Caki2 (cell line): ENCODE measurements at regions not wholly inside any gene's neighbourhood (a gene's known extent, or its start where the extent isn't known, plus 50 kb on each side); places are given as distances from the start of the nearest gene placed in this dataset.

Source experiments
- DNase-seq: peaks from one replicate; pipeline ENCODE4 v3.0.0-alpha.2; 2015; ENCODE audit warnings: low read depth
- in situ Hi-C: cut with HindIII; loops from 2 replicates; pipeline ENCODE4 v1.10.0; 2016; ENCODE audit warnings: low sequenced_read_pairs, low pct_unique_long_range_greater_than_20kb, mixed read lengths

GRCh38 chr6:105644691-105645090, 241.8 kb upstream of the PREP start:
- in situ Hi-C loops, result no loop called here
- no peak for DNase-seq

- in situ Hi-C loops, result no loop called here
- DNase-seq, result no peak
These were observed 241.2 kb upstream of the PREP start for GRCh38 chr6:105644073-105644489.

- in situ Hi-C loops, result no loop called here
- no peak for DNase-seq
These were observed 239.8 kb upstream of the PREP start for GRCh38 chr6:105642708-105643107.

- in situ Hi-C loops, result no loop called here
- no peak for DNase-seq
These were observed 238.6 kb upstream of the PREP start for GRCh38 chr6:105641504-105641903.

- no peak for DNase-seq
- in situ Hi-C loops, result no loop called here
These were observed 236.2 kb upstream of the PREP start for GRCh38 chr6:105639124-105639523.

GRCh38 chr6:105633814-105634213, 230.9 kb upstream of the PREP start:
- in situ Hi-C loops, result no loop called here

GRCh38 chr6:105628156-105628860, 225.4 kb upstream of the PREP start:
- in situ Hi-C loops, result no loop called here
- DNase-seq, result no peak

More at GRCh38 chr6:105633814-105634213, 230.9 kb upstream of the PREP start:
- no peak for DNase-seq

- no peak for DNase-seq
- in situ Hi-C loops, result no loop called here
These were observed 223.6 kb upstream of the PREP start for GRCh38 chr6:105626295-105627158.

GRCh38 chr6:105624021-105624420, 221.1 kb upstream of the PREP start:
- in situ Hi-C loops, result no loop called here
- DNase-seq, result no peak

- DNase-seq, result no peak
- in situ Hi-C loops, result no loop called here
These were observed 219.3 kb upstream of the PREP start for GRCh38 chr6:105622226-105622625.

- DNase-seq, result no peak
- in situ Hi-C loops, result no loop called here
These were observed 218.8 kb upstream of the PREP start for GRCh38 chr6:105621564-105622175.

- in situ Hi-C loops, result no loop called here
These were observed 218.0 kb upstream of the PREP start for GRCh38 chr6:105620878-105621277.

GRCh38 chr6:105619971-105620741, 217.3 kb upstream of the PREP start:
- DNase-seq, result peak; percentile 83
- in situ Hi-C loops, result no loop called here

More at GRCh38 chr6:105620878-105621277, 218.0 kb upstream of the PREP start:
- no peak for DNase-seq

GRCh38 chr6:105618247-105618646, 215.4 kb upstream of the PREP start:
- DNase-seq, result no peak
- in situ Hi-C loops, result no loop called here

GRCh38 chr6:105616521-105616920, 213.6 kb upstream of the PREP start:
- DNase-seq, result no peak
- in situ Hi-C loops, result no loop called here

- in situ Hi-C loops, result no loop called here
These were observed 208.7 kb upstream of the PREP start for GRCh38 chr6:105611606-105612005.

GRCh38 chr6:105609375-105609991, 206.6 kb upstream of the PREP start:
- DNase-seq, result no peak

More at GRCh38 chr6:105611606-105612005, 208.7 kb upstream of the PREP start:
- no peak for DNase-seq

More at GRCh38 chr6:105609375-105609991, 206.6 kb upstream of the PREP start:
- in situ Hi-C loops, result no loop called here
